ENCODE measurements at regions not wholly inside any gene's neighbourhood (a gene's known extent, or its start where the extent isn't known, plus 50 kb on each side); places are given as distances from the start of the nearest gene placed in this dataset.

DNA sequence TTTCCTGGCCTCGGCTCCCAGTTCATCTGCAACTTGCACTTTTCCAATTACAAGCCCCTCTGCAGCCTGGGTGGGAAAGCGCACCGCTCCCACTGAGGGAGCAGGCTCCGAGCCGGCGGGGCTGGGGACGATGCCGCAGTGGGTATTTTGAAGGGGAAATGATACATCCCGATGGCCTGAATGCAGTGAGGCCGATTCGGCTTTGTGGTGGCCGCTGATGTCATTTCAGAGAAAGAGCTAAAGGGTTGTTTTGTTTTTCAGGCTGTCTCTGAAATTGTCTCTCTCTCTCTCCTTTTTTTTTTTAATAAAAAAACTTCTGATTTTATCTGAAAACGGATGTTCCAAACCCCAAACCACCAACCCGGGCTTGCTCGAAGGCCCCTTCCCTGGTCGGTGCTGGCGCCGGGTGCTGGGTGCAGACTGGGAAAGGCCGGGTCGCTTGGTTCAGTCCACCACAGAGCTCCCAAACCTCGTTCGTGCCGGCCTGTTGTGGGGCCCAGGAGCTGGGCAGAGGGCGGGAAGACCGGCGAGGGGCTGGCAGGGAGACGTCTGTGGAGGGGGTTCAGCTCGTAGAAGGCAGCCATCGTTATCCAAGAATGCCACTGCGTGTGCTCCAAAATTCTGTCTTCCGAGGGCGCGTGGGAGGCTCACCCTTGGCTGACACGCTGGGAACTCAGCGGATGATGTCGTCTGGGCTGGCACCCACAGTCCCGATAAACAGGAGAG is 102.8 kb downstream of the FOXL1 start:
- TF ChIP-seq POLR2A (IDR thresholded peaks at IDR 0.05; ENCODE audit: low read length) (no peak), GATA1 (IDR thresholded peaks at IDR 0.05; ENCODE audit: low read depth, low read length) (no peak)

Data from erythroblast (primary cell).